Heart left ventricle (tissue), 13 donors: ENCODE measurements at regions not wholly inside any gene's neighbourhood (a gene's known extent, or its start where the extent isn't known, plus 50 kb on each side); places are given as distances from the start of the nearest gene placed in this dataset.

Source experiments
- POLR2A ChIP-seq, 2 donors: fragments of 450-650 bp; IDR thresholded peaks; one replicate each; pipeline ENCODE4 v1.6.1; 2017; ENCODE audit warnings: antibody characterized with exemption in 2 of 2, mild to moderate bottlenecking in 2 of 2, moderate library complexity in 2 of 2
- TF ChIP-seq, protein P1 (sequence below), 12 donors: fragments of 200-600 bp; sonication (generic) in 4 of 12; IDR thresholded peaks; one replicate each; pipeline versions ENCODE4 v1.5.0 to v1.8.0; 2018 to 2022; ENCODE audit warnings: antibody characterized with exemption in 12 of 12, mild to moderate bottlenecking in 5 of 12
- donor health status: ischemic (EF 13 %, LVEDD 7.1; RV severe dilation, severe dysfunction).
- donor health status: DM: no; HTN: yes; CAD: no.
- donor health status: DM: no; HTN: no; CAD: no.
- donor health status: ischemic (EF 25% LVEDD 6.9; RV normal size, moderate dysfunction).
- donor health status: ischemic (EF 25% LVEDD 5.7; RV mildly dilated, moderate dysfunction).
- donor health status: ischemic (EF 35%, LVEDD 5.7; RV mildly dilated, moderate dysfunction).
- donor health status: nonischemic (EF 11% LVEDD 7.7; RV severe dilation, severe dysfunction).
- donor health status: DM: yes; HTN: yes; CAD: no.
- donor health status: PGD.
- donor health status: ischemic (EF 29% LVEDD 5.4; RV normal size, mild dysfunction).
- donor health status: nonischemic (EF 23%, LVEDD 6.1; RV moderate dilation, normal function).

DNA sequence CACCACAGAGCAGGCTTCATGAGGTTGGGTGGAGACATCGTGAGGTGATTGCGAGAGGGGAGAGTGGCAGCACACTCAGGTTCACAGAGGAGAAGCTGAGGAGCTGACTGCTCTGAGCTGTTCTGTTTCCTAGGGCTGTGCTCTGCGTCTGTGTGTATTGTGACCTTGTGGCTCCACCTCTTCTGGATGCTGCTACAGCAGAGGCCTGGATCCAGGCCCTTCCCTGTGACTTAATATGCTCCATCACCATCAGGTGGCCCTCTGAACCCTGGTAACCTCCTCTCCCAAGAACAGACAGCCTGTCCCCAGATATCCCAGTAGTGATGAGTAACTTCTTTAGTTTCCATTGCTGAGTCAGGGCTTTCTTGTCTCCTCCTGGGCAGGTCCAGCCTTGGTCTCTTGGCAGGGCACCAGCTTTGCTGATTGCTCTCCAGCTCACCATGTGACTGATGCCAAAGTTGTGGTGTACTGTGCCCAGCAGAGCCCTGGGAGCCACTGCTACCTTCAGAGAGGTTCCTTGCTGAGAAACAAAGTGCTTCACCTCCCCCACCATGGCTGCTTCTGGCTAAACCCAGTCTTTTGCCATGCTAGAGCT is 212.8 kb upstream of the CHD1 start:
- no peak for TF ChIP-seq POLR2A (IDR thresholded peaks at IDR 0.05)
- TF ChIP-seq, protein P1, sequence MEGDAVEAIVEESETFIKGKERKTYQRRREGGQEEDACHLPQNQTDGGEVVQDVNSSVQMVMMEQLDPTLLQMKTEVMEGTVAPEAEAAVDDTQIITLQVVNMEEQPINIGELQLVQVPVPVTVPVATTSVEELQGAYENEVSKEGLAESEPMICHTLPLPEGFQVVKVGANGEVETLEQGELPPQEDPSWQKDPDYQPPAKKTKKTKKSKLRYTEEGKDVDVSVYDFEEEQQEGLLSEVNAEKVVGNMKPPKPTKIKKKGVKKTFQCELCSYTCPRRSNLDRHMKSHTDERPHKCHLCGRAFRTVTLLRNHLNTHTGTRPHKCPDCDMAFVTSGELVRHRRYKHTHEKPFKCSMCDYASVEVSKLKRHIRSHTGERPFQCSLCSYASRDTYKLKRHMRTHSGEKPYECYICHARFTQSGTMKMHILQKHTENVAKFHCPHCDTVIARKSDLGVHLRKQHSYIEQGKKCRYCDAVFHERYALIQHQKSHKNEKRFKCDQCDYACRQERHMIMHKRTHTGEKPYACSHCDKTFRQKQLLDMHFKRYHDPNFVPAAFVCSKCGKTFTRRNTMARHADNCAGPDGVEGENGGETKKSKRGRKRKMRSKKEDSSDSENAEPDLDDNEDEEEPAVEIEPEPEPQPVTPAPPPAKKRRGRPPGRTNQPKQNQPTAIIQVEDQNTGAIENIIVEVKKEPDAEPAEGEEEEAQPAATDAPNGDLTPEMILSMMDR (IDR thresholded peaks at IDR 0.05), result no peak
